ENCODE measurements at regions not wholly inside any gene's neighbourhood (a gene's known extent, or its start where the extent isn't known, plus 50 kb on each side); places are given as distances from the start of the nearest gene placed in this dataset.

- no peak for TF ChIP-seq ZFX (IDR thresholded peaks at IDR 0.05; ENCODE audit: borderline replicate concordance)
- TF ChIP-seq CTCF (IDR thresholded peaks at IDR 0.05) = no peak
Observed at GRCh38 chr9:129487658-129488483, 133.0 kb downstream of the C9orf50 start.

All from 22Rv1 (cell line).